ENCODE measurements at regions not wholly inside any gene's neighbourhood (a gene's known extent, or its start where the extent isn't known, plus 50 kb on each side); places are given as distances from the start of the nearest gene placed in this dataset.

DNA sequence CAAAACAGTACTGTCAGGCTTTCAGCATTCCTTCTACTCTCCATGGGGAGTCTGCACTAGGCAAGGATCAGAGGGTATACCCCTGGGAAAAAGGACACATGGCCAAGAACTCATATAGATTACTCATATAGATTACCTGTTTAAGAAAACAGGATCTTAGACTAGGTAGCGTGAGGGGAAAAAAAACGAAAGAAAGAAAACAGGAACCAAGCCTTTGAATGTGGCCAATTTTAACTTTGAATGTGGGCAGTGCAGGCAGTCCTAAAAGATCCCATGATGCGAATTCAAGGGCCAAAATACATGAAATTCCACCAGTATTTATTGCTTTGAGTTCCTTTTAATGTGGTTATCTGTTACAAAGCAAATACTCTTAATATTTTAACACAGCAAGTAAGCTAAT lies 108.6 kb upstream of the TAC1 start (continued):
- TF ChIP-seq, protein P1, sequence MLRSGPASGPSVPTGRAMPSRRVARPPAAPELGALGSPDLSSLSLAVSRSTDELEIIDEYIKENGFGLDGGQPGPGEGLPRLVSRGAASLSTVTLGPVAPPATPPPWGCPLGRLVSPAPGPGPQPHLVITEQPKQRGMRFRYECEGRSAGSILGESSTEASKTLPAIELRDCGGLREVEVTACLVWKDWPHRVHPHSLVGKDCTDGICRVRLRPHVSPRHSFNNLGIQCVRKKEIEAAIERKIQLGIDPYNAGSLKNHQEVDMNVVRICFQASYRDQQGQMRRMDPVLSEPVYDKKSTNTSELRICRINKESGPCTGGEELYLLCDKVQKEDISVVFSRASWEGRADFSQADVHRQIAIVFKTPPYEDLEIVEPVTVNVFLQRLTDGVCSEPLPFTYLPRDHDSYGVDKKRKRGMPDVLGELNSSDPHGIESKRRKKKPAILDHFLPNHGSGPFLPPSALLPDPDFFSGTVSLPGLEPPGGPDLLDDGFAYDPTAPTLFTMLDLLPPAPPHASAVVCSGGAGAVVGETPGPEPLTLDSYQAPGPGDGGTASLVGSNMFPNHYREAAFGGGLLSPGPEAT (IDR thresholded peaks at IDR 0.05; ENCODE audit: low read depth) = peak; percentile 83
- 0 out of 3 replicates have a peak, but pooled peaks have one; percentile 49 for TF ChIP-seq POU2F2 (IDR thresholded peaks at IDR 0.05; ENCODE audit: borderline replicate concordance, low read depth, low read length)
- peak; percentile 81 for TF ChIP-seq NFIC (IDR thresholded peaks at IDR 0.05; ENCODE audit: low read depth, low read length)
- TF ChIP-seq, protein P2, sequence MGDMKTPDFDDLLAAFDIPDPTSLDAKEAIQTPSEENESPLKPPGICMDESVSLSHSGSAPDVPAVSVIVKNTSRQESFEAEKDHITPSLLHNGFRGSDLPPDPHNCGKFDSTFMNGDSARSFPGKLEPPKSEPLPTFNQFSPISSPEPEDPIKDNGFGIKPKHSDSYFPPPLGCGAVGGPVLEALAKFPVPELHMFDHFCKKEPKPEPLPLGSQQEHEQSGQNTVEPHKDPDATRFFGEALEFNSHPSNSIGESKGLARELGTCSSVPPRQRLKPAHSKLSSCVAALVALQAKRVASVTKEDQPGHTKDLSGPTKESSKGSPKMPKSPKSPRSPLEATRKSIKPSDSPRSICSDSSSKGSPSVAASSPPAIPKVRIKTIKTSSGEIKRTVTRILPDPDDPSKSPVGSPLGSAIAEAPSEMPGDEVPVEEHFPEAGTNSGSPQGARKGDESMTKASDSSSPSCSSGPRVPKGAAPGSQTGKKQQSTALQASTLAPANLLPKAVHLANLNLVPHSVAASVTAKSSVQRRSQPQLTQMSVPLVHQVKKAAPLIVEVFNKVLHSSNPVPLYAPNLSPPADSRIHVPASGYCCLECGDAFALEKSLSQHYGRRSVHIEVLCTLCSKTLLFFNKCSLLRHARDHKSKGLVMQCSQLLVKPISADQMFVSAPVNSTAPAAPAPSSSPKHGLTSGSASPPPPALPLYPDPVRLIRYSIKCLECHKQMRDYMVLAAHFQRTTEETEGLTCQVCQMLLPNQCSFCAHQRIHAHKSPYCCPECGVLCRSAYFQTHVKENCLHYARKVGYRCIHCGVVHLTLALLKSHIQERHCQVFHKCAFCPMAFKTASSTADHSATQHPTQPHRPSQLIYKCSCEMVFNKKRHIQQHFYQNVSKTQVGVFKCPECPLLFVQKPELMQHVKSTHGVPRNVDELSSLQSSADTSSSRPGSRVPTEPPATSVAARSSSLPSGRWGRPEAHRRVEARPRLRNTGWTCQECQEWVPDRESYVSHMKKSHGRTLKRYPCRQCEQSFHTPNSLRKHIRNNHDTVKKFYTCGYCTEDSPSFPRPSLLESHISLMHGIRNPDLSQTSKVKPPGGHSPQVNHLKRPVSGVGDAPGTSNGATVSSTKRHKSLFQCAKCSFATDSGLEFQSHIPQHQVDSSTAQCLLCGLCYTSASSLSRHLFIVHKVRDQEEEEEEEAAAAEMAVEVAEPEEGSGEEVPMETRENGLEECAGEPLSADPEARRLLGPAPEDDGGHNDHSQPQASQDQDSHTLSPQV (IDR thresholded peaks at IDR 0.05) = no peak
- TF ChIP-seq ZNF622 (IDR thresholded peaks at IDR 0.05) = no peak
- TF ChIP-seq, protein P3, sequence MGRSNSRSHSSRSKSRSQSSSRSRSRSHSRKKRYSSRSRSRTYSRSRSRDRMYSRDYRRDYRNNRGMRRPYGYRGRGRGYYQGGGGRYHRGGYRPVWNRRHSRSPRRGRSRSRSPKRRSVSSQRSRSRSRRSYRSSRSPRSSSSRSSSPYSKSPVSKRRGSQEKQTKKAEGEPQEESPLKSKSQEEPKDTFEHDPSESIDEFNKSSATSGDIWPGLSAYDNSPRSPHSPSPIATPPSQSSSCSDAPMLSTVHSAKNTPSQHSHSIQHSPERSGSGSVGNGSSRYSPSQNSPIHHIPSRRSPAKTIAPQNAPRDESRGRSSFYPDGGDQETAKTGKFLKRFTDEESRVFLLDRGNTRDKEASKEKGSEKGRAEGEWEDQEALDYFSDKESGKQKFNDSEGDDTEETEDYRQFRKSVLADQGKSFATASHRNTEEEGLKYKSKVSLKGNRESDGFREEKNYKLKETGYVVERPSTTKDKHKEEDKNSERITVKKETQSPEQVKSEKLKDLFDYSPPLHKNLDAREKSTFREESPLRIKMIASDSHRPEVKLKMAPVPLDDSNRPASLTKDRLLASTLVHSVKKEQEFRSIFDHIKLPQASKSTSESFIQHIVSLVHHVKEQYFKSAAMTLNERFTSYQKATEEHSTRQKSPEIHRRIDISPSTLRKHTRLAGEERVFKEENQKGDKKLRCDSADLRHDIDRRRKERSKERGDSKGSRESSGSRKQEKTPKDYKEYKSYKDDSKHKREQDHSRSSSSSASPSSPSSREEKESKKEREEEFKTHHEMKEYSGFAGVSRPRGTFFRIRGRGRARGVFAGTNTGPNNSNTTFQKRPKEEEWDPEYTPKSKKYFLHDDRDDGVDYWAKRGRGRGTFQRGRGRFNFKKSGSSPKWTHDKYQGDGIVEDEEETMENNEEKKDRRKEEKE (IDR thresholded peaks at IDR 0.05) = no peak
- no peak for TF ChIP-seq SMAD1 (IDR thresholded peaks at IDR 0.05; ENCODE audit: low read depth, partially characterized antibody)
- TF ChIP-seq MYC (IDR thresholded peaks at IDR 0.05; ENCODE audit: insufficient read depth, insufficient read length, insufficient replicate concordance, low read length, severe bottlenecking) = no peak
- no peak for TF ChIP-seq ZNF207 (IDR thresholded peaks at IDR 0.05; ENCODE audit: borderline replicate concordance)
- TF ChIP-seq SP1 (IDR thresholded peaks at IDR 0.05; ENCODE audit: low read depth, low read length) = no peak
- TF ChIP-seq TCF3 (IDR thresholded peaks at IDR 0.05; ENCODE audit: borderline replicate concordance, insufficient read depth, low read depth, low read length) = no peak
- TF ChIP-seq TCF12 (IDR thresholded peaks at IDR 0.05; ENCODE audit: low read depth, low read length) = no peak
- TF ChIP-seq MYB (IDR thresholded peaks at IDR 0.05; ENCODE audit: borderline replicate concordance, low read depth, low read length) = no peak
- TF ChIP-seq, protein P4, sequence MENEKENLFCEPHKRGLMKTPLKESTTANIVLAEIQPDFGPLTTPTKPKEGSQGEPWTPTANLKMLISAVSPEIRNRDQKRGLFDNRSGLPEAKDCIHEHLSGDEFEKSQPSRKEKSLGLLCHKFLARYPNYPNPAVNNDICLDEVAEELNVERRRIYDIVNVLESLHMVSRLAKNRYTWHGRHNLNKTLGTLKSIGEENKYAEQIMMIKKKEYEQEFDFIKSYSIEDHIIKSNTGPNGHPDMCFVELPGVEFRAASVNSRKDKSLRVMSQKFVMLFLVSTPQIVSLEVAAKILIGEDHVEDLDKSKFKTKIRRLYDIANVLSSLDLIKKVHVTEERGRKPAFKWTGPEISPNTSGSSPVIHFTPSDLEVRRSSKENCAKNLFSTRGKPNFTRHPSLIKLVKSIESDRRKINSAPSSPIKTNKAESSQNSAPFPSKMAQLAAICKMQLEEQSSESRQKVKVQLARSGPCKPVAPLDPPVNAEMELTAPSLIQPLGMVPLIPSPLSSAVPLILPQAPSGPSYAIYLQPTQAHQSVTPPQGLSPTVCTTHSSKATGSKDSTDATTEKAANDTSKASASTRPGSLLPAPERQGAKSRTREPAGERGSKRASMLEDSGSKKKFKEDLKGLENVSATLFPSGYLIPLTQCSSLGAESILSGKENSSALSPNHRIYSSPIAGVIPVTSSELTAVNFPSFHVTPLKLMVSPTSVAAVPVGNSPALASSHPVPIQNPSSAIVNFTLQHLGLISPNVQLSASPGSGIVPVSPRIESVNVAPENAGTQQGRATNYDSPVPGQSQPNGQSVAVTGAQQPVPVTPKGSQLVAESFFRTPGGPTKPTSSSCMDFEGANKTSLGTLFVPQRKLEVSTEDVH (IDR thresholded peaks at IDR 0.05; ENCODE audit: low read depth, partially characterized antibody) = no peak
- no peak for TF ChIP-seq FOXK2 (IDR thresholded peaks at IDR 0.05)
- no peak for TF ChIP-seq HDAC2 (IDR thresholded peaks at IDR 0.05)
- TF ChIP-seq, protein P5, sequence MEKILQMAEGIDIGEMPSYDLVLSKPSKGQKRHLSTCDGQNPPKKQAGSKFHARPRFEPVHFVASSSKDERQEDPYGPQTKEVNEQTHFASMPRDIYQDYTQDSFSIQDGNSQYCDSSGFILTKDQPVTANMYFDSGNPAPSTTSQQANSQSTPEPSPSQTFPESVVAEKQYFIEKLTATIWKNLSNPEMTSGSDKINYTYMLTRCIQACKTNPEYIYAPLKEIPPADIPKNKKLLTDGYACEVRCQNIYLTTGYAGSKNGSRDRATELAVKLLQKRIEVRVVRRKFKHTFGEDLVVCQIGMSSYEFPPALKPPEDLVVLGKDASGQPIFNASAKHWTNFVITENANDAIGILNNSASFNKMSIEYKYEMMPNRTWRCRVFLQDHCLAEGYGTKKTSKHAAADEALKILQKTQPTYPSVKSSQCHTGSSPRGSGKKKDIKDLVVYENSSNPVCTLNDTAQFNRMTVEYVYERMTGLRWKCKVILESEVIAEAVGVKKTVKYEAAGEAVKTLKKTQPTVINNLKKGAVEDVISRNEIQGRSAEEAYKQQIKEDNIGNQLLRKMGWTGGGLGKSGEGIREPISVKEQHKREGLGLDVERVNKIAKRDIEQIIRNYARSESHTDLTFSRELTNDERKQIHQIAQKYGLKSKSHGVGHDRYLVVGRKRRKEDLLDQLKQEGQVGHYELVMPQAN (conservative IDR thresholded peaks at IDR 0.05) = no peak

Measured in GM12878 (cell line).